ENCODE measurements at regions not wholly inside any gene's neighbourhood (a gene's known extent, or its start where the extent isn't known, plus 50 kb on each side); places are given as distances from the start of the nearest gene placed in this dataset.
"Not testable (repeated sequence)": the region's sequence is repeated elsewhere in the genome, so short reads cannot be mapped to it uniquely, and the experiment has no call there.

- no peak overlapping the region for H3K27ac ChIP-seq (ENCODE audit: low read depth in 1 of 3, low read length in 2 of 3)
- no peak overlapping the region for H3K4me3 ChIP-seq (ENCODE audit: low read depth in 1 of 3, low read length in 3 of 3)
- H3K4me1 ChIP-seq (ENCODE audit: control insufficient read depth in 3 of 3, insufficient read depth in 2 of 3, low read depth in 1 of 3, low read length in 2 of 3) = peaks cover 0 to 3% (median 0%) of the 10 kb centered on the region in 3 donors
- FAIRE-seq (no peak), DNase-seq (no peak)
- peaks cover 0 to 12% (median 0%) of the 10 kb centered on the region in 3 donors for H3K27me3 ChIP-seq (ENCODE audit: control insufficient read depth in 3 of 3, insufficient read depth in 3 of 3, low read length in 3 of 3)
- peaks cover 0 to 13% of the 10 kb centered on the region in 2 donors for H3K9me3 ChIP-seq (ENCODE audit: control insufficient read depth in 2 of 2, insufficient read depth in 1 of 2, low read depth in 1 of 2, low read length in 1 of 2)
- no peaks in the 10 kb centered on the region for H3K36me3 ChIP-seq (ENCODE audit: control insufficient read depth in 3 of 3, insufficient read depth in 2 of 3, low read depth in 1 of 3, low read length in 3 of 3)
- WGBS, 3 donors = 82 to 84% (median 83%) methylated on average over 21 of the region's 21 CpGs
Observed at GRCh38 chr5:1720396-1721110, 79.1 kb downstream of the MRPL36 start.

GRCh38 chr5:1719860-1720259 is 79.8 kb downstream of the MRPL36 start:
- Histone ChIP-seq H3K4me1 (ENCODE audit: control insufficient read depth in 3 of 3, insufficient read depth in 2 of 3, low read depth in 1 of 3, low read length in 2 of 3) (no peaks in the 10 kb centered on the region), H3K27me3 (ENCODE audit: control insufficient read depth in 3 of 3, insufficient read depth in 3 of 3, low read length in 3 of 3) (peaks cover 0 to 5% (median 0%) of the 10 kb centered on the region in 3 donors), H3K36me3 (ENCODE audit: control insufficient read depth in 3 of 3, insufficient read depth in 2 of 3, low read depth in 1 of 3, low read length in 3 of 3) (no peaks in the 10 kb centered on the region), H3K9me3 (ENCODE audit: control insufficient read depth in 2 of 2, insufficient read depth in 1 of 2, low read depth in 1 of 2, low read length in 1 of 2) (peaks cover 0 to 13% of the 10 kb centered on the region in 2 donors), H3K4me3 (ENCODE audit: low read depth in 1 of 3, low read length in 3 of 3) (no peak overlapping the region), H3K27ac (ENCODE audit: low read depth in 1 of 3, low read length in 2 of 3) (no peak overlapping the region)
- no peak for DNase-seq
- no peak for FAIRE-seq
- 70 to 79% (median 78%) methylated on average over 5 of the region's 5 CpGs for WGBS, 3 donors

- no peaks in the 10 kb centered on the region for H3K4me1 ChIP-seq (ENCODE audit: control insufficient read depth in 3 of 3, insufficient read depth in 2 of 3, low read depth in 1 of 3, low read length in 2 of 3)
- no peaks in the 10 kb centered on the region for H3K36me3 ChIP-seq (ENCODE audit: control insufficient read depth in 3 of 3, insufficient read depth in 2 of 3, low read depth in 1 of 3, low read length in 3 of 3)
- no peak for FAIRE-seq
- no peak for DNase-seq
- 50 to 67% (median 59%) methylated on average over 3 of the region's 3 CpGs for WGBS, 3 donors
- no peak overlapping the region for H3K4me3 ChIP-seq (ENCODE audit: low read depth in 1 of 3, low read length in 3 of 3)
- no peaks in the 10 kb centered on the region for H3K27me3 ChIP-seq (ENCODE audit: control insufficient read depth in 3 of 3, insufficient read depth in 3 of 3, low read length in 3 of 3)
- no peak overlapping the region for H3K27ac ChIP-seq (ENCODE audit: low read depth in 1 of 3, low read length in 2 of 3)
- peaks cover 0 to 13% of the 10 kb centered on the region in 2 donors for H3K9me3 ChIP-seq (ENCODE audit: control insufficient read depth in 2 of 2, insufficient read depth in 1 of 2, low read depth in 1 of 2, low read length in 1 of 2)
Observed at GRCh38 chr5:1718669-1719068, 81.0 kb downstream of the MRPL36 start.

GRCh38 chr5:1710091-1710490 is 89.5 kb downstream of the MRPL36 start:
- H3K4me1 ChIP-seq (ENCODE audit: control insufficient read depth in 3 of 3, insufficient read depth in 2 of 3, low read depth in 1 of 3, low read length in 2 of 3); H3K27ac ChIP-seq (ENCODE audit: low read depth in 1 of 3, low read length in 2 of 3); H3K4me3 ChIP-seq (ENCODE audit: low read depth in 1 of 3, low read length in 3 of 3); H3K9me3 ChIP-seq (ENCODE audit: control insufficient read depth in 2 of 2, insufficient read depth in 1 of 2, low read depth in 1 of 2, low read length in 1 of 2); FAIRE-seq; DNase-seq; H3K27me3 ChIP-seq (ENCODE audit: control insufficient read depth in 3 of 3, insufficient read depth in 3 of 3, low read length in 3 of 3); H3K36me3 ChIP-seq (ENCODE audit: control insufficient read depth in 3 of 3, insufficient read depth in 2 of 3, low read depth in 1 of 3, low read length in 3 of 3): not testable (repeated sequence)
- WGBS, 3 donors = 13 to 19% methylated on average over 12 to 19 of the region's 21 CpGs; no CpG with 5 or more reads in 1 of the 3 donors

GRCh38 chr5:1709171-1709803 is 90.3 kb downstream of the MRPL36 start:
- peak overlapping the region in 1 of 3 donors; percentile 6 for H3K27ac ChIP-seq (ENCODE audit: low read depth in 1 of 3, low read length in 2 of 3)
- no peaks in the 10 kb centered on the region for H3K36me3 ChIP-seq (ENCODE audit: control insufficient read depth in 3 of 3, insufficient read depth in 2 of 3, low read depth in 1 of 3, low read length in 3 of 3)
- FAIRE-seq (no peak), DNase-seq (peak; percentile 47 to 54)
- H3K9me3 ChIP-seq (ENCODE audit: control insufficient read depth in 2 of 2, insufficient read depth in 1 of 2, low read depth in 1 of 2, low read length in 1 of 2) = no peaks in the 10 kb centered on the region
- WGBS, 3 donors = 25 to 39% (median 29%) methylated on average over 16 of the region's 16 CpGs
- peaks cover 0 to 5% (median 0%) of the 10 kb centered on the region in 3 donors for H3K27me3 ChIP-seq (ENCODE audit: control insufficient read depth in 3 of 3, insufficient read depth in 3 of 3, low read length in 3 of 3)
- no peak overlapping the region for H3K4me3 ChIP-seq (ENCODE audit: low read depth in 1 of 3, low read length in 3 of 3)
- H3K4me1 ChIP-seq (ENCODE audit: control insufficient read depth in 3 of 3, insufficient read depth in 2 of 3, low read depth in 1 of 3, low read length in 2 of 3) = peaks cover 0 to 6% (median 0%) of the 10 kb centered on the region in 3 donors

GRCh38 chr5:1708592-1709141 is 91.0 kb downstream of the MRPL36 start:
- FAIRE-seq = no peak
- Histone ChIP-seq H3K27me3 (ENCODE audit: control insufficient read depth in 3 of 3, insufficient read depth in 3 of 3, low read length in 3 of 3) (peaks cover 0 to 5% (median 0%) of the 10 kb centered on the region in 3 donors), H3K4me1 (ENCODE audit: control insufficient read depth in 3 of 3, insufficient read depth in 2 of 3, low read depth in 1 of 3, low read length in 2 of 3) (peaks cover 0 to 6% (median 0%) of the 10 kb centered on the region in 3 donors), H3K4me3 (ENCODE audit: low read depth in 1 of 3, low read length in 3 of 3) (no peak overlapping the region), H3K36me3 (ENCODE audit: control insufficient read depth in 3 of 3, insufficient read depth in 2 of 3, low read depth in 1 of 3, low read length in 3 of 3) (no peaks in the 10 kb centered on the region), H3K27ac (ENCODE audit: low read depth in 1 of 3, low read length in 2 of 3) (no peak overlapping the region), H3K9me3 (ENCODE audit: control insufficient read depth in 2 of 2, insufficient read depth in 1 of 2, low read depth in 1 of 2, low read length in 1 of 2) (no peaks in the 10 kb centered on the region)
- 59 to 70% (median 68%) methylated on average over 6 to 7 of the region's 7 CpGs for WGBS, 3 donors
- DNase-seq = no peak

GRCh38 chr5:1707467-1707866 is 92.2 kb downstream of the MRPL36 start:
- H3K4me1 ChIP-seq (ENCODE audit: control insufficient read depth in 3 of 3, insufficient read depth in 2 of 3, low read depth in 1 of 3, low read length in 2 of 3) = peaks cover 0 to 6% (median 0%) of the 10 kb centered on the region in 3 donors
- H3K4me3 ChIP-seq (ENCODE audit: low read depth in 1 of 3, low read length in 3 of 3) = no peak overlapping the region
- H3K36me3 ChIP-seq (ENCODE audit: control insufficient read depth in 3 of 3, insufficient read depth in 2 of 3, low read depth in 1 of 3, low read length in 3 of 3) = no peaks in the 10 kb centered on the region
- no peak for FAIRE-seq
- H3K9me3 ChIP-seq (ENCODE audit: control insufficient read depth in 2 of 2, insufficient read depth in 1 of 2, low read depth in 1 of 2, low read length in 1 of 2) = no peaks in the 10 kb centered on the region
- 87 to 91% (median 88%) methylated on average over 10 of the region's 10 CpGs for WGBS, 3 donors
- no peak overlapping the region for H3K27ac ChIP-seq (ENCODE audit: low read depth in 1 of 3, low read length in 2 of 3)
- H3K27me3 ChIP-seq (ENCODE audit: control insufficient read depth in 3 of 3, insufficient read depth in 3 of 3, low read length in 3 of 3) = peaks cover 0 to 5% (median 0%) of the 10 kb centered on the region in 3 donors
- DNase-seq = no peak

- Histone ChIP-seq H3K27ac (ENCODE audit: low read depth in 1 of 3, low read length in 2 of 3) (no peak overlapping the region), H3K9me3 (ENCODE audit: control insufficient read depth in 2 of 2, insufficient read depth in 1 of 2, low read depth in 1 of 2, low read length in 1 of 2) (no peaks in the 10 kb centered on the region), H3K4me3 (ENCODE audit: low read depth in 1 of 3, low read length in 3 of 3) (no peak overlapping the region), H3K27me3 (ENCODE audit: control insufficient read depth in 3 of 3, insufficient read depth in 3 of 3, low read length in 3 of 3) (peaks cover 0 to 5% (median 0%) of the 10 kb centered on the region in 3 donors), H3K4me1 (ENCODE audit: control insufficient read depth in 3 of 3, insufficient read depth in 2 of 3, low read depth in 1 of 3, low read length in 2 of 3) (peaks cover 0 to 6% (median 0%) of the 10 kb centered on the region in 3 donors), H3K36me3 (ENCODE audit: control insufficient read depth in 3 of 3, insufficient read depth in 2 of 3, low read depth in 1 of 3, low read length in 3 of 3) (no peaks in the 10 kb centered on the region)
- WGBS, 3 donors = 79 to 90% (median 83%) methylated on average over 11 of the region's 11 CpGs
- DNase-seq (no peak), FAIRE-seq (no peak)
Observed at GRCh38 chr5:1706428-1706827, 93.2 kb downstream of the MRPL36 start.
